Left lung (tissue), 4 donors: ENCODE measurements at regions not wholly inside any gene's neighbourhood (a gene's known extent, or its start where the extent isn't known, plus 50 kb on each side); places are given as distances from the start of the nearest gene placed in this dataset.
A peak's percentile ranks its signal among the peaks of the same experiment; 100 is the strongest.
"Not testable (repeated sequence)": the region's sequence is repeated elsewhere in the genome, so short reads cannot be mapped to it uniquely, and the experiment has no call there.

Source experiments
- ATAC-seq: fragments of 200-7000 bp; cut with Tn5 transposase; one replicate; pipeline ENCODE4 v1.9.1; 2020; ENCODE audit warnings: moderate library complexity
- DNase-seq, 4 donors: peaks; one replicate each; pipeline ENCODE4 v3.0.0-alpha.2; 2013 to 2020
- H3K27ac ChIP-seq, 2 donors: fragments of 200-600 bp; sonication (generic) in 1 of 2; one replicate each; pipeline versions ENCODE4 v1.5.0 to v1.8.0; 2020 to 2021
- H3K27me3 ChIP-seq, 2 donors: fragments of 200-600 bp; sonication (generic) in 1 of 2; one replicate each; pipeline versions ENCODE4 v1.5.0 to v1.8.0; 2020 to 2021
- H3K36me3 ChIP-seq, 2 donors: fragments of 200-600 bp; sonication (generic) in 1 of 2; one replicate each; pipeline versions ENCODE4 v1.5.0 to v1.8.0; 2020 to 2021
- H3K4me1 ChIP-seq, 2 donors: fragments of 200-600 bp; one replicate each; pipeline ENCODE4 v1.8.0; 2021
- H3K4me3 ChIP-seq, 2 donors: fragments of 200-600 bp; sonication (generic) in 1 of 2; one replicate each; pipeline versions ENCODE4 v1.5.0 to v1.8.0; 2020 to 2021; ENCODE audit warnings: mild to moderate bottlenecking in 1 of 2
- H3K9me3 ChIP-seq, 2 donors: fragments of 200-600 bp; sonication (generic) in 1 of 2; one replicate each; pipeline versions ENCODE4 v1.5.0 to v1.8.0; 2020 to 2021
- intact Hi-C, 2 donors: fragments of 100-400 bp; cut with DNase I; formaldehyde crosslinking; loops; one replicate each; pipeline versions ENCODE4 v1.11.2 to v1.14.2; 2022
- TF ChIP-seq, protein P1 (sequence below), 2 donors: fragments of 200-600 bp; sonication (generic) in 1 of 2; IDR thresholded peaks; one replicate each; pipeline versions ENCODE4 v1.5.0 to v1.8.0; 2021; ENCODE audit warnings: antibody characterized with exemption in 2 of 2
- donor health status: DM: no; HTN: yes; CAD: no.
- donor health status: DM: no; HTN: no; CAD: no.

DNA sequence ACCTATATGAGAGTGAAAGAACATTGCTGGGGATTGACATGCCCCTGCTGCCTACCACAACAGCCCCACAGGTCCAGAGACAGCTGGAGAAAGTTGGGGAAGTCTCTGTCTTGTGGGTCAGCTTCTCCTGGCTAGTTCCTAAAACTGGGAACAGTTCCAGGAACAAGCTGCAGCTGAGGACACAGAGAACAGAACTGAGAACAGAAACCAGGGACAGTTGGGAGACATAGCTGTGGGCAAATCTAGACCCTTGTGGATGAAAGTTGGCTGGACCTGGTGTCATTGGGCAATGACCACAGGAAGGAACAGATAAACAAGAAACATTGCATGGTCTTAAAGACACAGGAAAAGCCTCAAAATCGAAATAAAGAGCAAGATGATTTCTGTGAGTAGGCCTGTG, 58.3 kb upstream of the MOCS2 start:
- intact Hi-C loops, result no loop called here
- H3K27me3 ChIP-seq, result no peaks in the 10 kb centered on the region
- no peak overlapping the region for H3K4me3 ChIP-seq
- H3K36me3 ChIP-seq, result no peaks in the 10 kb centered on the region
- ATAC-seq (peak; percentile 35), DNase-seq (peak in 1 of 4 donors; percentile 15)
- TF ChIP-seq, protein P1, sequence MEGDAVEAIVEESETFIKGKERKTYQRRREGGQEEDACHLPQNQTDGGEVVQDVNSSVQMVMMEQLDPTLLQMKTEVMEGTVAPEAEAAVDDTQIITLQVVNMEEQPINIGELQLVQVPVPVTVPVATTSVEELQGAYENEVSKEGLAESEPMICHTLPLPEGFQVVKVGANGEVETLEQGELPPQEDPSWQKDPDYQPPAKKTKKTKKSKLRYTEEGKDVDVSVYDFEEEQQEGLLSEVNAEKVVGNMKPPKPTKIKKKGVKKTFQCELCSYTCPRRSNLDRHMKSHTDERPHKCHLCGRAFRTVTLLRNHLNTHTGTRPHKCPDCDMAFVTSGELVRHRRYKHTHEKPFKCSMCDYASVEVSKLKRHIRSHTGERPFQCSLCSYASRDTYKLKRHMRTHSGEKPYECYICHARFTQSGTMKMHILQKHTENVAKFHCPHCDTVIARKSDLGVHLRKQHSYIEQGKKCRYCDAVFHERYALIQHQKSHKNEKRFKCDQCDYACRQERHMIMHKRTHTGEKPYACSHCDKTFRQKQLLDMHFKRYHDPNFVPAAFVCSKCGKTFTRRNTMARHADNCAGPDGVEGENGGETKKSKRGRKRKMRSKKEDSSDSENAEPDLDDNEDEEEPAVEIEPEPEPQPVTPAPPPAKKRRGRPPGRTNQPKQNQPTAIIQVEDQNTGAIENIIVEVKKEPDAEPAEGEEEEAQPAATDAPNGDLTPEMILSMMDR (IDR thresholded peaks at IDR 0.05), result no peak
- H3K9me3 ChIP-seq, result no peaks in the 10 kb centered on the region
- H3K4me1 ChIP-seq, result peaks cover 10 to 12% of the 10 kb centered on the region in 2 donors
- H3K27ac ChIP-seq, result no peak overlapping the region

DNA sequence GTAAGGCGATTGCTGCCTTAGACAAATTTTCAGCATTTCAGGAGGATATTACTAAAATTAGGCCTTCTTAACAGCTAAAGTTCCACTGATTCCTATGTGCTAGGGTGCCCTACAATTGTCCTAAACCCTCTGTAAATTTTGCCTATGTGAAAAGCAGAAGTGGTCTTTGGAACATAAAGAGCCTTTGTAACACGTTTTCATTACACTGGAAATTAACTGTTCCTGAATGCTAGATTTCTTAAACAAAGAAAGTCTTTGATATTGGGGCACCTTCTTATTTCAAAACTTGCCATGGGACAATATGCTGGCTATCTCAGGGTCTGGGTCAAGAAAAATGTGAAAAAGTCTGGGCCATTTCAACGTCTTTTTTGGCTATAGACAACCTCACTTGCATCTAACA, 60.4 kb upstream of the MOCS2 start:
- Histone ChIP-seq H3K27ac (no peak overlapping the region), H3K4me1 (peaks cover 10 to 12% of the 10 kb centered on the region in 2 donors), H3K27me3 (no peaks in the 10 kb centered on the region), H3K4me3 (no peak overlapping the region), H3K9me3 (no peaks in the 10 kb centered on the region), H3K36me3 (no peaks in the 10 kb centered on the region)
- TF ChIP-seq, protein P1 (IDR thresholded peaks at IDR 0.05), result no peak
- intact Hi-C loops, result no loop called here
- DNase-seq (no peak), ATAC-seq (no peak)

DNA sequence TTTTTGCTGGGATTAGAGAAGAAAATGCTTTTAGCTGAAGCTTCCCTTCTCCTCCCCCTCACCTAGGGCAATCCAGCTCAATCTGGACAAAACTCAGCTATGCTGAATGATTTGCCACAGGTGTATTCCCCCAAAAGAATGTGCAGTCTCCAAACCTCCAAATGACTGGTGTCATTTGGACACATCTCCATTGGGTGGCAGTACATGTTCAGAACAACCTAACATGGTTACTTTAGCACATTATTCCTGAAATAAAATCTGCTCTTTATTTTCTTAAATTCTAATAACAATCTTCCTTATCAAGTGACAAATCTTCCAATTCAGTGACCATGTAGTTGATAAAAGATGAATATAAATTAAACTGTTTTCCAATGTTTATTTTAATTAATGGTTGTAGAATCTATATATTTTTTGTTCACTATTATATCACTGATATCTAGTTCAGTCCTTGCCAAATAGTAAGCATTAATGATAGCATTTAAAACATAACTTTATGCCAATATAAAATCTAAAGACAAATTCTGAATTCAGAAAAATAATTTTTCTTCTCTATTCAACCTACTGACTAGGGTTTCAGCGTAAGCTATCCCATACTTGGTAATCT, 61.3 kb upstream of the MOCS2 start:
- Histone ChIP-seq H3K27ac (no peak overlapping the region), H3K4me3 (no peak overlapping the region), H3K9me3 (no peaks in the 10 kb centered on the region), H3K4me1 (peaks cover 8 to 12% of the 10 kb centered on the region in 2 donors), H3K36me3 (no peaks in the 10 kb centered on the region), H3K27me3 (no peaks in the 10 kb centered on the region)
- TF ChIP-seq, protein P1 (IDR thresholded peaks at IDR 0.05), result peak; percentile 20 to 46
- ATAC-seq (peak; percentile 74), DNase-seq (peak in 1 of 4 donors; percentile 35)
- intact Hi-C loops, result no loop called here

DNA sequence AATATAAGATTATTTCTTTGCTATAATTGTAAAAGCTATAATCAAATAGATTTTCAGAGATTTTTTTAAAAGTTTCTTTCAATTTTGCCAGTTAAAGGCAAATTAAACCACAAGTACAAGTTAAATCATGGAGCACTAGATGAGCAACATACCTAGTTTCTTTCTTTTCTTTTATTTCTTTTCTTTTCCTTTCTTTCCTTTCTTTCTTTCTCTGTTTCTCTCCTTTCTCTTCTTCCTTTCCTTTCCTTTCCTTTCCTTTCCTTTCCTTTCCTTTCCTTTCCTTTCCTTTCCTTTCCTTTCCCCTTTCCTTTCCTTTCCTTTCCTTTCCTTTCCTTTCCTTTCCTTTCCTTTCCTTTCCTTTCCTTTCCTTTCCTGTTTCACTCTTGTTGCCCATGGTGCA, 62.5 kb upstream of the MOCS2 start:
- ATAC-seq, H3K4me3 ChIP-seq, intact Hi-C loops, DNase-seq, H3K27me3 ChIP-seq, H3K27ac ChIP-seq, H3K36me3 ChIP-seq, H3K9me3 ChIP-seq: not testable (repeated sequence)
- peaks cover 0 to 12% of the 10 kb centered on the region in 2 donors for H3K4me1 ChIP-seq

DNA sequence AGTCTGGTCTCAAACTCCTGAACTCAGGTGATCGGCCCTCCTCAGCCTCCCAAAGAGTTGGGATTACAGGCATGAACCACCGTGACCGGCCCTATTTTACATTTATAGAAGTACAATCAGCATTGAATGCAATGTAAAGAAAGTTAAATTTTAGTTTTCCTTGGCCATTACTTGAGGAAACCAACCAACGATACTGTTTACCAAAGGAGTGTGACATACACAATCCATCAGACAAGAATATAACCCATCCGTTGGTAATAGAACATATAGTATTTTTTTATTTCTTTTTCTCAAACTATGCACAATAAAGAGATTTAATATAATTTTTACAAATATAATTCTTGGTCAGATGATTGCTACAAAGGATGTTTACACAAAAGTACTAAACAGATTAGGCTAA, 63.1 kb upstream of the MOCS2 start:
- intact Hi-C loops, result no loop called here
- ATAC-seq, result no peak
- TF ChIP-seq, protein P1 (IDR thresholded peaks at IDR 0.05), result no peak
- H3K27me3 ChIP-seq, result no peaks in the 10 kb centered on the region
- no peaks in the 10 kb centered on the region for H3K9me3 ChIP-seq
- no peak for DNase-seq
- no peak overlapping the region for H3K4me3 ChIP-seq
- no peaks in the 10 kb centered on the region for H3K36me3 ChIP-seq
- H3K4me1 ChIP-seq, result peaks cover 0 to 7% of the 10 kb centered on the region in 2 donors
- H3K27ac ChIP-seq, result no peak overlapping the region

DNA sequence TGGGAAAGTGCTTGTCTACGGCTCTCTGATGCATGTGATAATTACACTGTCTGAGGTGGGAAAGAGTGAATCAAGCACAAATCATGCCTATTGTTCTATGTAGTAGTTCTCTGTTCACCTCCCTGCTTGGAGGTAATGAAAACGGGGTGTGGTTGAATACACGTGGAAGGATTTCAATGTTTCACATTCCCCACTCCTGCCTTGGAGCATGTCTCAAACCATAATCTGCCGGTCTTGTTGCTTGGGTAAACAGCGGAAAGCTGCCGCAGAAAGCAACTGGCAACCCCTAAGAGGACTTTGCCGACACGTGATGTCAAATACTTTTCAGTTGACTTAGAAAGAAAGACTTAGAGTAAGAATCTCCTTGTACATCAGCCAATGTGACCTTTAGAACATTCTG, 63.5 kb upstream of the MOCS2 start:
- TF ChIP-seq, protein P1 (IDR thresholded peaks at IDR 0.05), result no peak
- H3K27me3 ChIP-seq, result no peaks in the 10 kb centered on the region

More for the DNA sequence above, 63.5 kb upstream of the MOCS2 start:
- H3K4me3 ChIP-seq, result no peak overlapping the region
- no peak overlapping the region for H3K27ac ChIP-seq
- no peaks in the 10 kb centered on the region for H3K36me3 ChIP-seq
- H3K4me1 ChIP-seq, result peaks cover 0 to 2% of the 10 kb centered on the region in 2 donors
- DNase-seq (no peak), ATAC-seq (peak; percentile 79)
- no peaks in the 10 kb centered on the region for H3K9me3 ChIP-seq
- intact Hi-C loops, result no loop called here
